Stimulated activated CD4-positive, alpha-beta T cell treated with anti-CD3 and anti-CD28 coated beads, Interleukin-12 subunit alpha, Interleukin-12 subunit beta, amount 100 ng/mL, for 4 hours (primary cell): ENCODE measurements at regions not wholly inside any gene's neighbourhood (a gene's known extent, or its start where the extent isn't known, plus 50 kb on each side); places are given as distances from the start of the nearest gene placed in this dataset.

Experiments used
- DNase-seq: peaks from one replicate; pipeline ENCODE4 v3.0.0-alpha.2; 2020

DNA sequence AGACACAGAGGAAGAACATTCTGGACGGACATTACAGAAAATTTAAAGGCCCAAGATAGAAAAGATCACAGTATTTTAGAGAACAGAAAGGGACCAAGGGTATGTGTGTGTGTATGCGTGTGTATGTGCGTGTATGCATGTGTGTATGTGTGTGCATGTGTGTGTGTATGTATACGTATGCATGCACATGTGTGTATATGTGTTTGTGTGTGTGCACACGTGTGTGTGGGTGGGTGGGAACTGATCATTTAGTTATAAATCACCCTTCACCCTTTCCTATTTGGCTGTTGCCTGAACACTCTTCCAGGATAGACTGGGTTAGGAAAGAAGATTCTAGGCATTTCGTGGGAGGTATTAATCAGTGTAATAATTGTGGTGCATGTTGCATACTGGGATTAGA is 634.4 kb downstream of the DHX35 start:
- DNase-seq: no peak

DNA sequence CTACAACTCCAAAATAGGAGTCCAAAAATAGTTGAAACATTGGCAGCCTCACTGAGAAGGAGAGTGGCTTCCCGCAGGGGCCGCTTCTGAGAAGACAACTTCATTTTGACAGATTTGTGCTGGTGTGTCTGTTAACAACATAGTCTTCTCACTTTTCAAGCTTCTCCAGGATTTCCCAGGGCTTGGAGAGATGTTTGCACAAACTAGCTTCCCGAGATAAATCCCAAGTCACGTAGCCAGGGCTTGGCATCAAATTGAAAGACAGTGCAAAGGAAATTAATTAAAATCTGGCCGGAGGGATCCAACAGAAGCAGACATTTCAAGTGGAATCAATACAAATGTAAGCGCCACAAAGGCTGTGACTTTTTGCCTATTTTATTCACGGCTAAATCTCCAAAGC is 630.2 kb downstream of the DHX35 start:
- DNase-seq: no peak

- DNase-seq: no peak
Measured at GRCh38 chr20:39588148-39588757, 626.1 kb downstream of the DHX35 start.

DNA sequence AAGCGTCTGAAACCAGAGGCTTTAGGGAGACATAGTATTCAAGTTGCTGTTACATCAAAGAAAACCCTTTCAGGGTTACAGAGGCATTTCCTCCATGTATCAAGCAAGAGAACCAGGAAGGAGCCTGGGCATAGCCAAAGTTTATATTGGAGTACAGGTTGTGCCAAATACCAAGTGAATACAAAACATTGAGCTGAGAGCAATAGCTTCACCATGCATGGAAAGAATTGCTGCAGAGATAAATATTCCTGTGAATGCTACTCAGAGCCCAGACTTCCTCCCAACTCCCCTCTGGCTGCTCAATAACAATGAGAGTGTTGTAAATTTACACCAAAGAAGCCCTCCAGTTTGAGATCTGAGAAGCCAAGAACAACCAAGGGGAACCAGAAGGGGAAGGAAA is 618.9 kb downstream of the DHX35 start:
- no peak for DNase-seq

DNA sequence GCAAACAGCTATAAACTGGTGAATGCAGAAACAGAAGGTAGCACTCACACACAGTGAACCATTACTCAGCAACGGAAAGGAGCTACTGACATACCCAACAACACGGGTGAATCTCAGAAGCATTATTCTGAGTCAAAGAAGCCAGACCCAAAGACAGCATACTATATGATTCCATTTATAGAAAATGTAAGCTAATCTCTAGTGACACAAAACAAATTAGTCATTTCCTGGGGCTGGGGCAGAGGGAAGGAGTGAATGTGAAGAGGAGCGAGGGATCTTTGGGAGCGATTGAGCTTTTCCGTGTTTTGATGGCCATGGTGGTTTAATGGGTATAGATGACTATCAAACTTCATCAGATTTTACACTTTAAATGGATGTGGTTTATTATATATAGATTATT is 614.6 kb downstream of the DHX35 start:
- no peak for DNase-seq

- DNase-seq: no peak
Measured at GRCh38 chr20:39574061-39574460, 611.9 kb downstream of the DHX35 start.

DNA sequence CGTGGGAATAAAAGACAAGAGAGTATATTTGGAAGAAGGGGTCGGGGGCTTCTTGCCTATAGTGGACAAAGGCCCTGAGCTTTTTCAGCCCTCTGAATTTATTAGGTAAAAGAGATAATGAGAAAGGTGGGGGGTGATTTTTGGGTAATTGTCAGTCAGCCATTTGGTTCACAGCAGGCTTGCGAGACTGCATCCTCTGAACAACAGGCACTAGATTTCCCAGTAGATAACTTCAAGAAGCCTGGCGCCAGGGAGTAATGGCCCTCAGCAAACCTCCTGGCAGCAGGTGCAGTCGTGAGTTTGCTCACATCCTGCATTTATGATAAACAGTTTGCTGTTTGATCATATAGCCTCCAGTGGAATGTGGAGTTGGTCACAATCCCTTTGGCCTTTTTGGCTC is 609.0 kb downstream of the DHX35 start:
- DNase-seq: no peak

GRCh38 chr20:39568109-39568508 is 606.0 kb downstream of the DHX35 start:
- DNase-seq: no peak

GRCh38 chr20:39563349-39563748 is 601.2 kb downstream of the DHX35 start:
- DNase-seq: no peak

DNA sequence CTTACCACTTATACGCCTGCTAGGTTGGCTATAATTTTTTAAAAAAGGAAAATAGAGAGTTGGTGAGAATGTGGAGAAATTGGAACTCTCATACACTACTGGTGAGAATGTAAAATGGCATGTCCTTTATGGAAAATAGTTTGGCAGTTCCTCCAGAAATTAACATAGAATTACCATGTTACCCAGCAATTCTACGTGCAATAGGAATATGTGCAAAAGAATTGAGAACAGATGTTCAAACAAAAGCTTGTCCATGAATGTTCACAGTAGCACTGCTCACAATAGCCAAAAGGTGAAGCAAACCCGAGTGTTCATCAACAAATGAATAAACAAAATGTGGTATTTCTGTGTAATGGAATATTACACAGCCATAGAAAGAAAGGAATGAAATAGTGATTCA is 592.2 kb downstream of the DHX35 start:
- DNase-seq: no peak

DNA sequence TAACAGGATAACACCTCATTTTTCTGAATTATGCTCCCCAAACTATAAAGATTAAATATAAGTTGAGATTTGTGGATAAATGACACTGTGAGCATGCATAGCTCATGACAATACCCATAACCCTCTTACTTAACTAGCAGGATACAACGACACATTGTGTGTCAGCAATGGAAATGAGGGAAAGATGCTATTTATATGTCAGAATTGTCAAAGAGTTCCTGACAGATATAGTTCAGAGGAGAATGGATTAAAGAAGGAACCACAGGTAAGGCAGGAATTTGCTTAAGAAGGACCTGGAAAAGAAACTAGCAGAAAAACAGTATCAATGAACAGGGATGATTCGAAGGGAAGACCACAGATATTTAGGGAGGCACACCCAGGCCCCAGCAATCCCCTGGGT is 591.0 kb downstream of the DHX35 start:
- DNase-seq: no peak

- DNase-seq: no peak
Measured at GRCh38 chr20:39549733-39550132, 587.6 kb downstream of the DHX35 start.

- no peak for DNase-seq
Measured at GRCh38 chr20:39547546-39548408, 585.6 kb downstream of the DHX35 start.

- no peak for DNase-seq
Measured at GRCh38 chr20:39541136-39541803, 579.1 kb downstream of the DHX35 start.

DNA sequence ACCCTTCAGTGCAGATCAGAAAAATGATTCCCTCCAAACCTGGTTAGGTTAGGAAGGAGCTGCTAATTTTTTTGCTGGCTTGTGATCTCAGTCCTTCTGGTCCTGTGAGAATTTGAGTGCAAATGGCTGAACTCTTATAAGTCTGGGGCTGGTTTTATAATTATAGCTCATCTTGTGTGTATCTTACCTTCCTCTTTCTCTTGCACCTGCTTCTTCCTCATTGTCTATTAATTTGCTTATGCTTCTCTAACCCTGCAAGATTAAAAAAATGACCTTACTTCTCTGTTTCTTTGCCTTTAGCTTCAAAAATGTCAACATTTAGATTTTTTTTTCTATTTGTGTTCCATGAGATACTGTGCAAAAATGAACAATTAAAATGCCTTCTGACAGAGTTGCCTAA is 576.2 kb downstream of the DHX35 start:
- no peak for DNase-seq

DNA sequence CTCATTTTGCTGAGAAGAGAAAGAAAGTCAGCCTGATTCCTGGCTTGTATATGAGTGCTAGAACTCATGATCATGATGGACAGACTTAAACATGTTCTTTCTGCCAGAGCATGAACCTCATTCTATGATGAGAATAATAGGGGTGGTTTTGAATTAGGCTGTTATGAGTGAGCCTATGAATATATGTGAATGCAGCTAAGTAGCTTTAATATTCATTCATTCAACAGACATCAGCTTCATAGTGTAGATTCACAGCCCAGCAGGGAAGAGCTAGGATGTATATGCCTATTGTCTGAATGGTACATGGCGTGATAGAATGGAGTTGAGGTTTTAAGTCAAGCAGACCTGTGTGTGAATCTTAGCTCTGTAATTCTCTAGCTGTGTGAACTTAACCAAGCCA is 573.2 kb downstream of the DHX35 start:
- DNase-seq: no peak

DNA sequence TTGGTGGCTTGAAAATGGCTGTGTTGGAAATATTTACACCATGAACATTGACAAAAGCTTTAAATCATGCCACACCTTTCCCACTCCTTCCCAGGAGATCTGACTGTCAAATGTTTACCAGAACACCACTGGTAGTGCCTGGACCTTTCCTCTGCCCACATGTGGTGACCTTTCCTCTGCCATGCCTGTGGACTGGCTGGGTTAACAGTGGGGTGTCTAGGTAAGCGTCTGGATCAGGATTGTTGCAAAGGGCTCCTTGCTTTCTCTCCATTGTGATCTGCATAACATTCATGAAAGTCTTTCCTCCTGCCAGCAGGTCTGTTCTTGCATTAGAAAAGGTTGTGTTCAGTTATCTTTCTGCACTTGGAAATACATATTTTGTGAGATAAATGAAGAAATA is 572.7 kb downstream of the DHX35 start:
- no peak for DNase-seq

DNA sequence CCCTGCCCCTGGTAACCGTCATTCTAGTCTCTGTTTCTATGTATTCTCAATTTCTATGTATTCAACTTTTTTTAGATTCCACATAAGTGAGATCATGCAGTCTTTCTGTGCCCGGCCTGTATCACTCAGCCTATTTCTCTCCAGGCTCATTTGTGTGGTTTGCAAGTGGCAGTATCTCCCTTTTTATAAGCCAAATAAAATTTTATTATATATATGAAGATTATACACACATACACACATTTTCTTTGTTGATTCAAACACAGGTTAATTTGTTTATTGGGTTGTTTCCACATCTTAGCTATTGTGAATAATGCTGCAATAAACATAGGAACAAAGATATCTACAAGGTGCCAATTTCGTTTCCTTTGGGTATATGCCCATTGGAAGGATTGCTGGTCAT is 571.7 kb downstream of the DHX35 start:
- DNase-seq: no peak

- no peak for DNase-seq
Measured at GRCh38 chr20:39532205-39532604, 570.1 kb downstream of the DHX35 start.

DNA sequence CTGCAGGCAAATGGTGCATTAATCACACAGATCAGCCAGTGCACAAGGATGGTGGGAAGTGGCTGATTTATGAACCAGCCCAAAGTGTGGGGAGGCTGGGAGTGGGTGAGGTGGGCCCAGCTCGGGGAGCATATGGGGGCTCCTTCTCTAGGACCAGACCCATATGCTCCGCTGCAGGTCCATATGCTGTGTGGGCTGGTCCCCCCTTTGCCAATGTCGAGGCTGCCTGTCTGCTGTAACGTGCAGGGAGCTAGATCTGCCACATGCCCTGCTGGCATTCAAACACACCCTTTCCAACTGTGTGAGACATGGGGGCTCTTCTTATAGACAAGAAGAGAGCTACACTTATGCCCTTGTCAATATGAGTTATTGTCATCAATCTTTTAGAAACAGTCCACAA is 566.3 kb downstream of the DHX35 start:
- no peak for DNase-seq

DNA sequence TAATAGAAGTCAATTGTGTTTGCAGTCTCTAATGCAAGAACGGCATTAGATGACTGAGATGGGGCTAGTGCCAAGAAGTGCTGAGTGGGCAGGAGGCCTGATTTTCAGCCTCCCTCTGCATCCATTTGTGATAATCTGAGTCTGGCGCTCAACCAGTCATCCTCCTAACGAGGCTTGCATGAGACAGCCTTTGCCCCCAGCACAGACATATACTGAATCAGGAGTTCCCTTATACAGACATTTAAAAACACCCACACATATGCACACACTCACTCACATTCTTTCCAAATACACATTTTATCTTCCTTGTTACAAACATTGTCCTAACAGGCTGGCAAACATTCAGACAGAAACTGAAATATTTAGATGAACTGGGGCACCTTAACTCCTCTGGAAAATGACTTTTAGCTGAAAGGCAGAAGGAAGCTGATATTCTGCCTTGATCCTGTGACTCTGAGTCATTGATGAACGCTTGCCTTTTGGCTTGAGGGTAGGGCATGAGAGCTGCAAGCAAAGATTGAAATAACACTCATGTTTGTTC is 562.3 kb downstream of the DHX35 start:
- DNase-seq: no peak

- DNase-seq: no peak
Measured at GRCh38 chr20:39523405-39523804, 561.3 kb downstream of the DHX35 start.

DNA sequence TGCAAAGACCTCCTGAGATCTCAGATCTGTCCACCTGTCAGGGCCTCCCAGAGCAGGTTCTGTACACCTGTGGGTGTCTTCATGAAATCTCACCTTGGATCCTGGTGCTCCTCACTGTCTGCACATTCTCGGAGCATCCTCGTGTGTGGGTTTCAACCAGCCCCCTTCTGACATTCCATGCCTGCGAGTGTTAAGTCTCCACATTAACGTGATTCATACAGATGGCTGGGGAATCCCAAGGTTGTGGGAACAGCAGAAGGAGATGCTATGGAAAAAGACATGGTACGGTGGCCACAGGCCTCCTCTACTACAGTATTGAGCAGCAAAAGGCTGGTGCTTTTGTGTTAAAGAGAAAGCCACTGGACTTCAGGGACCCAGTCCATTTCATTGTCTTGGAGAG is 556.5 kb downstream of the DHX35 start:
- no peak for DNase-seq

GRCh38 chr20:39516964-39517363 is 554.8 kb downstream of the DHX35 start:
- no peak for DNase-seq
